ENCODE measurements at regions not wholly inside any gene's neighbourhood (a gene's known extent, or its start where the extent isn't known, plus 50 kb on each side); places are given as distances from the start of the nearest gene placed in this dataset.

DNA sequence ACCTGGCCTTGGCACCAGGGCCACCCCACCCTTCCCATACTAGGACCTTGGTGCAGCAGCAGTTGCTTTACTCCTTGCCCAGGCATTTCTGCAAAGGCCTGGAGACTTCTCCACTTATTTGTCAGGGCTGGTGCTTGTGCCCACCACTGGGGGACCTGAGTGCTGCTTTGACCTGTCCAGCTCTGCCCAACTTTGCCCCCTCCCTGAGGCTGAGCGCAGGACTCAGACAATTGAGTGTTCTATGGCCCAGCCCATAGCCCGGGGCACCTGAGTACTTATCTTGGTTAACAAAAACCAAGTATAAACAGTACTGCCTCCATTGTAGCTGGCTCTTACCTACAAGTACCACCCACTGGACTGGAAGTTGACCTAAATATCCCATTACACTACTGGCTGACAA lies 406.1 kb upstream of the CHD1 start:
- peaks cover 0 to 20% of the 10 kb centered on the region in 2 donors for H3K9me3 ChIP-seq
- H3K4me1 ChIP-seq = no peaks in the 10 kb centered on the region
- no peaks in the 10 kb centered on the region for H3K36me3 ChIP-seq
- no peaks in the 10 kb centered on the region for H3K27me3 ChIP-seq
- H3K4me3 ChIP-seq = no peak overlapping the region
- DNase-seq (ENCODE audit: low spot score) = no peak
- no peak overlapping the region for H3K27ac ChIP-seq
- TF ChIP-seq CTCF (IDR thresholded peaks at IDR 0.05) = no peak

DNA sequence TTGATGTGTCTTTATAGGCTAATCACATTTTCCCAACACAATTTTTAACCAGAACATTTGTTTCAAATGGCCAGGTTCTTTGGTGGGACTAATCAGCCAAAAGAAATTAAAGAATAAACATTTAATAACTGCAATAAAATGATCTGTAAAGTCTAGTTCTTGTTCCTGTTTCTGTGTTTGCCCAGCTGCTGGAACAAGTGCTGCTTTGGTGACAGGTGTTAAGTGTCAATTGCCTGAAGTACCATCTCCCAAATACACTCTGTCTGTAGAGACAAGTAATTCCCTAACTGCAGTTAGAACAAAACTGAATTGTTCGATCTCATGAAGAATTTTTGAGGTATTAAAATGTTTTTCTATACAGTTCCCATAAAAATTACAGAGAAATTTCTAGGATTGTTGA lies 402.3 kb upstream of the CHD1 start:
- H3K27me3 ChIP-seq = no peaks in the 10 kb centered on the region
- TF ChIP-seq CTCF (IDR thresholded peaks at IDR 0.05) = no peak
- DNase-seq (ENCODE audit: low spot score) = no peak
- H3K4me1 ChIP-seq = no peaks in the 10 kb centered on the region
- no peaks in the 10 kb centered on the region for H3K36me3 ChIP-seq
- H3K9me3 ChIP-seq = peaks cover 0 to 14% of the 10 kb centered on the region in 2 donors
- no peak overlapping the region for H3K27ac ChIP-seq
- no peak overlapping the region for H3K4me3 ChIP-seq

DNA sequence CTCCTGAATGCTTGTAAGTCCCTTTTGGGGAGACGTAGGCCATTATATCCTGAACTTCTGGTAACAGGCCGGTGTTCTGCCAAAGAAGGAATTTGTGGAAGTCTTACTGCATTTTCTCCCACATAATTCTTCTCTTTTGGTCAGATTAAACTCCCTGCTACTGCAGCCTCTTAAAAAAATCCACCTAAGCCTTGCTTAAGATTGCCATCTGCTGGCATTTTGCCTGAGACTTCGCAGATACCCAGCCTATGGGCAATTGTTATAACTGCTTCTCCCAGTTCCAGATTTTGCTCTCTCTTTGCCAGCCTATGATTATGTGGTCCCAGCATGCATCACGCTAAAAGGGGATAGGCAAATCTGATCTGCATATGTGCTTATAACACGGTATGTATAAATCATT lies 391.6 kb upstream of the CHD1 start:
- TF ChIP-seq CTCF (IDR thresholded peaks at IDR 0.05) = no peak
- H3K4me1 ChIP-seq = no peaks in the 10 kb centered on the region

DNA sequence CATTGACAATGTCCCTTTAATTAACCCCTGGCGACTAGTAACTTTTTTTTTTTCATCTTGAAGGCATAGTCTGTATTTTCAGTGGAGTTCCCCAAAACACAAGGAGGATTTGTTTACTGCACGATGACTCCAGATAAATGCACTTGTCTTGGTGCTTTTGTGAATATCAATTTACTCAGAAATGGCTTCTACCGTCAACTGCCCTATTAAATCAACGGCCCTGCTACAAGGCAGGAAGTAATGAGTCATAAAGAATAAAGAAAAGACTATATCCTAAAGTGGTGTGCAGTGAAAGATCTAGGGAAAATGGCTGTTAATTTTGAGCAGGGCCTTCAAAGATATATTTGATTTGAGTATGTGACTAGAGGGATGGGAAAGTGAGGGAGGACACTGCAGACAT lies 388.3 kb upstream of the CHD1 start:
- Histone ChIP-seq H3K4me1 (no peaks in the 10 kb centered on the region), H3K27ac (no peak overlapping the region), H3K36me3 (no peaks in the 10 kb centered on the region), H3K27me3 (no peaks in the 10 kb centered on the region), H3K9me3 (no peaks in the 10 kb centered on the region), H3K4me3 (no peak overlapping the region)
- TF ChIP-seq CTCF (IDR thresholded peaks at IDR 0.05) = no peak
- no peak for DNase-seq (ENCODE audit: low spot score)

More for the DNA sequence above, 391.6 kb upstream of the CHD1 start:
- H3K27ac ChIP-seq = no peak overlapping the region
- H3K4me3 ChIP-seq = no peak overlapping the region
- H3K27me3 ChIP-seq = no peaks in the 10 kb centered on the region
- DNase-seq (ENCODE audit: low spot score) = no peak
- H3K9me3 ChIP-seq = no peaks in the 10 kb centered on the region
- H3K36me3 ChIP-seq = no peaks in the 10 kb centered on the region

DNA sequence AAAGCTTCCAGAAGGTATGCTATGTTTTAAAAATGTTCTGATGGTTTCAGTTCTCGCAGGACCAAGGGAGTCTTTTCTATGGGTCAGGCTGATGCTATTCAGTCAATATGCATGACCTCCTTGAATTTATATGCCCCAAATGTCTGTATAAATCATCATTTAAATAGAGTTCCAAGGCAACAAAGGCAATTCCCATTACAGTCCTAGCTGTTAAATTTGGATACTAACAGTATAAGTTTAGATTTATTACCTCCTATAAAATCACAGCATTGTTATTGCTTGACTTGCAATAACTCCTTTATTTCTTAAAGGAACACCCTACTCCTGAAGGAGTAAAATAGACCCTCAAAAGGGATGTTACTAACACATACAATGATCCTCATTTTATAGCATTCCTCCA lies 387.7 kb upstream of the CHD1 start:
- Histone ChIP-seq H3K9me3 (no peaks in the 10 kb centered on the region), H3K36me3 (no peaks in the 10 kb centered on the region), H3K27me3 (no peaks in the 10 kb centered on the region), H3K4me3 (no peak overlapping the region), H3K4me1 (no peaks in the 10 kb centered on the region), H3K27ac (no peak overlapping the region)
- no peak for TF ChIP-seq CTCF (IDR thresholded peaks at IDR 0.05)
- DNase-seq (ENCODE audit: low spot score) = no peak

DNA sequence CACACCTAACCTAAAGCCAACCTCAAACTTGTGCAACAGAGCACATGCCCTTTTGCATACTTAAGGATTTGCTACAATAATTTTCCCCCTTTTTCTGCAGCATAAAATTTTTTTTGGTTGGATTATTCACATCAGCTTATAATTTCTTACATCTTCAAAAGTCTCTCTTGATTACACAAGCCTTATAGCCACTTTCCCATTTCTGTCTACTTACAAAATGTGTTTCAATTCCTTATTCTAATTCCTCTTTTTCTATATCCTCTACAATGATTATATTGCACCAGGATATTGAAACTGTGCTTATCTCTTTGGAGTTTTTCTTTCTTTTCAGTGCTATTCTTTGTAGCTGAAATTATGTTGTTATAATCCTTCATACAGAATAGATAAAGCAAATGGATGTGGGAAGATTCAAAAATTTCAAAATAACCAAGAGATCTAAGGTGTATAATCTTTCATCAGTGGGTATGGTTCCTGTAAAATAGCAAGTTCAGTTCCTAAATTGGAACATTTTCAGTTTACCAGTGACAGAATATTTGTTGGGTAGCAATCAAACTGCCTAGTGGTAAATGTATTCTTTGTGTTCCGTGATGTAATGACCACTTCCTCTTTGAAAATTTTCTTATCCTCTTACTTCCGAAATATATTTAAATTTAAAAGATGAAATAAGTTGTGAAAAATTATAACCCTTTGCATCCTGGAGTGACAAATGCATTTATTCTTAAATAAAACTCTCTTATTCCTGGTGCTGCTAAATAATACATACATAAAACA lies 386.8 kb upstream of the CHD1 start:
- no peak for TF ChIP-seq CTCF (IDR thresholded peaks at IDR 0.05)
- Histone ChIP-seq H3K4me3 (no peak overlapping the region), H3K27ac (no peak overlapping the region), H3K4me1 (no peaks in the 10 kb centered on the region), H3K9me3 (no peaks in the 10 kb centered on the region), H3K36me3 (no peaks in the 10 kb centered on the region), H3K27me3 (no peaks in the 10 kb centered on the region)
- DNase-seq (ENCODE audit: low spot score) = no peak

All from right atrium auricular region (tissue), 2 donors.